ENCODE measurements at regions not wholly inside any gene's neighbourhood (a gene's known extent, or its start where the extent isn't known, plus 50 kb on each side); places are given as distances from the start of the nearest gene placed in this dataset.

GRCh38 chr20:48070991-48071652 is 285.8 kb upstream of the SULF2 start:
- no peak for TF ChIP-seq CTCF (IDR thresholded peaks at IDR 0.05; ENCODE audit: borderline replicate concordance)
- H3K4me3 ChIP-seq, result no peak overlapping the region
- no peaks in the 10 kb centered on the region for H3K36me3 ChIP-seq
- intact Hi-C loops (cut with micrococcal nuclease), result no loop called here
- peaks cover 46% of the 10 kb centered on the region for H3K27me3 ChIP-seq (ENCODE audit: low read depth)
- no peak for DNase-seq
- no peaks in the 10 kb centered on the region for H3K9me3 ChIP-seq (replicated peaks)
- no peaks in the 10 kb centered on the region for H3K4me1 ChIP-seq
- no peak overlapping the region for H3K27ac ChIP-seq (replicated peaks)

- intact Hi-C loops (cut with micrococcal nuclease), result no loop called here
- H3K27ac ChIP-seq (replicated peaks), result no peak overlapping the region
- TF ChIP-seq CTCF (IDR thresholded peaks at IDR 0.05; ENCODE audit: borderline replicate concordance), result no peak
- H3K4me1 ChIP-seq, result no peaks in the 10 kb centered on the region
- H3K27me3 ChIP-seq (ENCODE audit: low read depth), result peaks cover 31% of the 10 kb centered on the region
- H3K4me3 ChIP-seq, result no peak overlapping the region
- no peaks in the 10 kb centered on the region for H3K9me3 ChIP-seq (replicated peaks)
- DNase-seq, result no peak
- H3K36me3 ChIP-seq, result no peaks in the 10 kb centered on the region
These were observed 284.3 kb upstream of the SULF2 start for GRCh38 chr20:48069596-48069995.

- Histone ChIP-seq H3K4me3 (no peak overlapping the region), H3K27me3 (ENCODE audit: low read depth) (peaks cover 31% of the 10 kb centered on the region), H3K27ac (replicated peaks) (no peak overlapping the region), H3K9me3 (replicated peaks) (no peaks in the 10 kb centered on the region), H3K4me1 (no peaks in the 10 kb centered on the region), H3K36me3 (no peaks in the 10 kb centered on the region)
- TF ChIP-seq CTCF (IDR thresholded peaks at IDR 0.05; ENCODE audit: borderline replicate concordance), result no peak
- intact Hi-C loops (cut with micrococcal nuclease), result no loop called here
- no peak for DNase-seq
These were observed 281.6 kb upstream of the SULF2 start for GRCh38 chr20:48066851-48067250.

- no peak for TF ChIP-seq CTCF (IDR thresholded peaks at IDR 0.05; ENCODE audit: borderline replicate concordance)
- H3K27me3 ChIP-seq (ENCODE audit: low read depth), result peaks cover 34% of the 10 kb centered on the region
- no peak for DNase-seq
- no peaks in the 10 kb centered on the region for H3K9me3 ChIP-seq (replicated peaks)
- no peak overlapping the region for H3K27ac ChIP-seq (replicated peaks)
- H3K4me1 ChIP-seq, result no peaks in the 10 kb centered on the region
- no peak overlapping the region for H3K4me3 ChIP-seq
- intact Hi-C loops (cut with micrococcal nuclease), result no loop called here
- no peaks in the 10 kb centered on the region for H3K36me3 ChIP-seq
These were observed 281.0 kb upstream of the SULF2 start for GRCh38 chr20:48066246-48066645.

- DNase-seq, result no peak
- H3K36me3 ChIP-seq, result no peaks in the 10 kb centered on the region
- no peak overlapping the region for H3K4me3 ChIP-seq
- intact Hi-C loops (cut with micrococcal nuclease), result no loop called here
- H3K27me3 ChIP-seq (ENCODE audit: low read depth), result peaks cover 30% of the 10 kb centered on the region
- H3K4me1 ChIP-seq, result no peaks in the 10 kb centered on the region
- no peak for TF ChIP-seq CTCF (IDR thresholded peaks at IDR 0.05; ENCODE audit: borderline replicate concordance)
- no peak overlapping the region for H3K27ac ChIP-seq (replicated peaks)
- H3K9me3 ChIP-seq (replicated peaks), result no peaks in the 10 kb centered on the region
These were observed 280.6 kb upstream of the SULF2 start for GRCh38 chr20:48065833-48066232.
